DMS 273 (cell line): ENCODE measurements at regions not wholly inside any gene's neighbourhood (a gene's known extent, or its start where the extent isn't known, plus 50 kb on each side); places are given as distances from the start of the nearest gene placed in this dataset.

ENCODE experiments used
- DNase-seq: peaks from one replicate; lab custom pipeline; 2025; ENCODE audit not compliant: unreplicated experiment; lab: John Stamatoyannopoulos, UW

DNA sequence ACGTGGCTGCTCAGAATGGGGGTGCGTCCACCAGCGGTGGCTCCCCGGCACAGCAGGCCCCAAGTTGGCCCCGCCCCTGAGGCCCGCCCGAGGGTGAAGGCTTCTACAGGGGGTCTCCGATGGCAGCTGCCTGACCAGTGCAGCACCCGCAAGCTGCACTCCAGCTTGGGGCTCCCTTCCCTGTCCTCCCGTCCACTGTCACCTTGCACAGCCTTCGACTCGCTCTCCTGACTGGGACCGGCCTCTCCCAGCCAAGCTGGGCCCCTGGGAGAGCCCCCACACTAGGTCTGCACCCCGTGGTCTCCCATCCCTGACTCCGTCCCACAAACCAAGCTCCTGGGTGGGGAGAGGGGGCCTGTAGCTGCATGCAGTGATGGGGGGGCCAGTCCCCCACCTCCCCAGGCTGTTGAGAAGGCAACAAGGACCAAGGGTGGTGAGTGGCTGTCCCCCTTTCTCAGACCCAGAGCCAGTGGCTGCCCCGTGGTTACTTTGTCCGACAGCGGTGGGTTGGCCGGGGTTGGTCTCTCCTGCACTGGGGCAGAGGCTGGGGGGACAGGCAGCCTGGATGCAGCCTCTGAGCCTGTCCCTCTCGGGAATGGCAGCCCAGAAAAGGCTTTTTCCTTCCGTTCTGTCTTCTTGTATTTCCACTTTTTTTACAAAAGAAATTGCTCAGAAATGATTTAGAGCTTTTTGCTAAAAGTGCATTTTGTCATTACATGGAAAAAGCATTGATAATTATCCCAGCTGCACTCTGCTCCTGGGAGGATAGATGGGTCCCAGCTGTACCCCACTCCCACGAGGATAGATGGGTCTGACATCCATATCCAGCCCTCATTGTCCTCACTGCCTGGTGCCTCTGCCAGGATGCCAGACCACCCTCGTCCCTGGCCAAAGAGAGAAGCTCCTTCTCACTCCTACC is 217.0 kb downstream of the KIF26A start:
- no peak for DNase-seq

DNA sequence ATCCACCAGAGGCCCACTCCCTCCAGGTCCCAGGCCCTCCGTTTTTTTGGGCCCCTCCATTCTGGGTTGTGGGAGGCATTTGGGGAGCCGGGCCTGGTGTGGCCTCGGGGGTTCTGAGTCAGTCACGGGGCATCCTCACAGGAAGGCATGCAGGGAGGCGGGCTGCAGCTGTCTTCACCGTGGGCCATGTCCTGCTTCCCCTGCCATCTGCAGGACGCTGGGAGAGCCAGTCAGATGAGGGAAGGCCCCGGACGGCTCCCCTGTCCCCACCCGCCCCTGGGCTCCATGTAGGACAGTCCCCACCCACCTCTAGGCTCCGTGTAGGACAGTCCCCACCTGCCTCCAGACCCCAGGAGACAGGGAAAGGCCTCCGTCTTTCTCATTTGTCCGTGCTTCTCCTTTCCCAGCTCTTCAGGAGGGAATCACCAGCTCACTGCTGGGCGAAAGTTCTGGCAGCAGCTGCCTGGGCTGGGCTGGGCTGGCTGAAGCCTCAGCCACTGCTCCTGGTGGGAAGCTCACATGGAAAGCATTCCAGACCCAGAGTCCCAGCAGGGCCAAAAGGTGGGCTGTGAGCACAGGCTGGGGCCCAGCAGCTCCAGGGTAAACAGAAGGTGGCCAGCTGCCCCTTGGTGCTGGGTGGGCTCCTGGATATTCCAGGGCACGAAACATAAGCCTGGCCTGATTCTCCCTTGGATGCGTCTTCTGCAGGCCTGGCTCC is 217.8 kb downstream of the KIF26A start:
- no peak for DNase-seq

DNA sequence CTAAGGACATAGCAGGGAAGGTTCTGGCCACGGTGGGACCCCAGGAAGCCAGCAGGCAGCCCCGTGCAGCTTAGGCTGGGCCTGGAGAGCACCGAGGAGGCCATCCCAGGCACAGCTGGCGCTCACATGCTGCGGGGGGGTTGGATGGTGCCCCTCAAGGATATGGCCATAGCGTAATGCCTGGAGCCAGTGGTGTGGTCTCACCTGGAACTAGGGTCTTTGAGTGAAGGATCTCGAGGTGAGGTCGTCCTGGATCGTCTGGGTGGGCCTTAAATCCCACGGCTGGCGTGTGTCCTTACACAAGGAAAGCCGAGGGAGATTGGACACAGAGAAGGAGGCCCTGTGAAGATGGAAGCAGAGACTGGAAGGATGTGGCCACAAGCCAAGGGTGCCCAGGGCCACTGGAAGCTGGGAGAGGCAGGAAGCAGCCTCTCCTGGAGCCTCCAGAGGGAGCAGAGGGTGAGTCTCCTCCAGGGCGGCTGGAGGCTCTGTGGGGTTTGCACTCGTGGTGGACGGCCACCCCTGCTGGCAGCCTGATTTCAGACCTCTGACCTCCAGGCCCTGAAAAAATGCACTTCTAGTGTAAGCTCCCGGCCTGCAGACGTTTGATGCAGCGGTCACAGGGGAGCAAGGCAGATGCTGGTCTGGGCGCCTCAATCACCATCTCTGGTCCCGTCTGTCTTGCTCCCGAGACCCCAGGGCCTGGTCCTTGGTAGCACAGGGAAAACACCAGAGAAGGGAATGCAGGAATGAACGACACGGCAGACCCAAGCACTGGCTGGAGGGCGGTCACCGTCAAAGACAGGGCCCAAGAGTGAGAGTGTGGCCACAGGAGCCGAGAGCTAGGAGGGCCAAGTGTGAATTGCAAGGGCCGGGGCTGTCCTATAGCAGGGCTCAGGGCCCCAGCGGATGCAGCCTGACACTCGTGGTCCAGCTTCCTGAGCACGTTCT is 218.6 kb downstream of the KIF26A start:
- DNase-seq = no peak

DNA sequence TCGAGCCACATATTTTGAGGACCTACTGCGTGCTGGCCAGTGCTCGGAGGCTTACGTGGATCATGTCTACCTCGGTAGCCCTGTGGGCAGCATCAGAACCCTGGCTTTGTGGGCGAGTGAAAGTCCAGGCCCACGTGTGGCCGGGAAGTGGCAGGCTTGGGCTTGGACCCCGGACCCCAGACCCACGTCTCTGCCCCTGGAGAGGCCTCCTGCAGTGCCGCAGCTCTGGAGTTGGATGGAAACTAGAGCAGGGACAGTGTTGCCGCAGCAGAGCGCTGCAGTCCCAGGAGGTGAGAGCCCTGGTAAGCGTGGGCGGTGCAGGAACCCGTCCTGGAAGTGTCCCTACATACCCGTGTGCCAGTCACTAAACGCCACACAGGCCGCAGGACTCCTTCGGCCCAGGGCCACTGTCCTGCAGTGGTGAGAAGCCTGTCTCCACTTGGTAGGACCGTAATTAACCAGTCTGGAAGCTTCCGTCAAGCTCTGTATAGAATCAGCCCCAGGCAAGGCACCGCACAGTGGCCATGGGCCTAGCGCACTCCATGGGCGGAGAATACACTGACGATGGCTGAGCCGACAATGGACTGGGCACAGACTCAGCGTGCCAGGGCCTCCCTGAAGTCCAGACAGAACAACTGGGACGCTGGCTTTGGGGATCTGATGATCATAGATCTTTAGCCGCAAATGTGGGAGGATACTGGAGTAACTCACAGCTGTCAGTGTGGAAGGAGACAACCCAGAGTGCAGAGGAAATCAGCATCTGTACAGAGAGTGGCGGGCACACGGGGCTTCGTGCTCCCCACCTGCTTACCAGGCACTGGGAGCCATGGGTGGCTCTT is 219.5 kb downstream of the KIF26A start:
- DNase-seq = no peak

DNA sequence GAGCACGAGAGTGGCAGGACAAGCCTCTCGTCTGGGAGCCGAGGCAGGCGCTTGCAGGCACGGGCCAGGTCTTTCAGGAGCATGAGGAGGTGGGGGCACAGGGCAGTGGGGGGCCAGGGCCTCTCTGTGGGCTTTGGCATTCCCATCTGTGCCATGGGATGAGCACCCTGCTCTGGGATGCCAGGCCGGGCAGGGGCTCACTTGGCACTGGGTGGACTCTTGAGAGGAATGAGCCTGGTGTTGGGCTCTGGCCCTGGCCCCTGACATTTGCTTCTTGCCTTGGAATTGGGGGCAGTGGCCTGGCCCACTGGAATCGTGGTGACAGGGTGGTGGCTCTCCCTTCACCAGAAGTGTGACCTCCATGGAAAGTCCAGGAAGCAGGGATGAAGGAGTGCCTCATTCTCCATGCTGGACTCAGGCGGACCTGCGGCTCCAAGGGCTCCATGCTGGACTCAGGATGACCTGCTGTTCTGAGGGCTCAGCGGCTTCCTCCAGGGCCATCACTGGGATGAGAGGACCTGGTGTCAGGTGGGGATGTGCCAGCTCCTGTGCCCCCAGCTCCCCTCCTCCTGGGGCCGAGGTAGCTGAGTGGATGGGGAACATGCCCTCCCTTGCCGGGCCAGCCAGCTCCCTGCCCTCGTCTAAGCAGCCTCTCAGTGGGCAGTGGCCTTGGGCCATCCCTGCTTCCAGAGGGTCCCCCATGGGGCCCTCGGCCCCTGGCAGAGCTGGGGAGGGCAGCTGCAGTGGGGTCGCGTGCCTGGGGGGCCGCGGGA is 220.3 kb downstream of the KIF26A start:
- no peak for DNase-seq

DNA sequence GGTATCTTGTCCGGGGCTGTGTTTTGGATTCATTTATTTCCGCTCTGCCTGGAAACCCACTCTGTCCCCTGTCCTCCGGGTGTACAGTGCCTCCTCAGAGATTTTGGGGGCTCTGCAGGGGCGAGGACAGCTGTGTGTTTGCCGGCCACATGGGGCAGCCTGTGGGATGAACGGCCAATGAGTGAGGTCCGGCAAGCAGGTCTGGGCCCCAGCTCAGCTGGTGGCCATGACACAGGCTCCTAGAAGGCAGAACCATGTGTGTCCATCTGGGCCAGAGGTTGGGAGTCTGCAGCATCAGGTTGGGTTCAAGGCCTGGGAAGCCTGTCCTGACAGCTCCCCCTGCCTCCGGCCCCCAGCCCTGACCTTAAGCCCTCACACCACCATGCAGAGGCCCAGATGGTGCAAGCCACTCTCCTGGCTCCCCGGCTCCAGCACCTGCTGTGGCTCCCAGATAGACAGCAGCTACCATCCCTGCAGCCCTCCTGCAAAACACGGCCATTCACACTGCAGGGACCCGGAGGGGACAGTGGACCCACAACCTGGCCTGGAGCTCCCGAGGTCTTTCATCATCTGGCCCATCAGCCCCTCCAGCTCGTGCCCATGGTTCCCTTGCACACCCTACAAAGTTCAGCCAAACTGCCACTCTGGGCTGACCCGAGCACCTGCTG is 220.1 kb upstream of the C14orf180 start:
- no peak for DNase-seq

DNA sequence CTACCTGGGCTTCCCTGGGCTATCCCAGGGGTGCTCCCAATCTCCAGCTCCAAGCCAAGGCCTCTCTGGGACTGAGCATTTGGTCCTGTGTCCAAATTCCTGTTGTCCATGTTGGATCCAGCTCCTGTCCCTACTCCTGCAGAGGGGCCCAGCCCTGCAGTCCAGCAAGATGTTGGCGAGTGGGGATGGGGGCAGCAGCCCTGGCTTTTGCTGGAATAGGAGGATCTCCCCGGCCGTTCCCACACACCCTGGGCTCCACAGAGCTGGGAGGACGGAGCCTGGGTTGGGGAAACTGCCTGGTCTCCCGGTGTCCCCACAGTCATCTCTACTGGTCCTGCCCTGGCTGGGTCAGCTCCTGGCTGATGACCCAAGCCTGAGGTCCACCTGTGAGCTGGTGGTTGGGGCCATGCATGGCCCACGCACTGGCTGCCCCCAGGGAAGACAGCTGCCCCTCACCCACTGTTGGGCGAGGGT is 219.6 kb upstream of the C14orf180 start:
- DNase-seq = no peak

DNA sequence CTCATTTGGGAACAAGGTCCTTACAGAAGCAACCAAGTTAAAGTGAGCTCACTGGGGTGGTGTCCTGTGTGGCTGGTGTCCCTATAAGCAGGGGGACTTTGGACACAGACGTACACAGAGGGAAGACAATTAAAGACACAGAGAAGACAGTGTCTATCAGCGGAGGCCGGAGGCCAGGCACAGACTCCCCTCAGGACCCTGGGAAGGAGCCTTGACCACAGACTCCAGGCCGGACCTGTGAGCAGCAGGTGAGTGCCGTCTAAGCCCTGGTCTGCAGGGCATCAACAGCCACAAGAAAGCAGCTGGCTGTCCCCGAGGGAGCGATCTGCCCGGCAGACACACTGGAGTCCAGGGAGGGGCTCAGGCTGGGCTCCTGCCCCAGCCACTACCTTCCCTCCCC is 219.1 kb upstream of the C14orf180 start:
- no peak for DNase-seq

- no peak for DNase-seq
Observed at GRCh38 chr14:104361101-104361591, 218.4 kb upstream of the C14orf180 start.

DNA sequence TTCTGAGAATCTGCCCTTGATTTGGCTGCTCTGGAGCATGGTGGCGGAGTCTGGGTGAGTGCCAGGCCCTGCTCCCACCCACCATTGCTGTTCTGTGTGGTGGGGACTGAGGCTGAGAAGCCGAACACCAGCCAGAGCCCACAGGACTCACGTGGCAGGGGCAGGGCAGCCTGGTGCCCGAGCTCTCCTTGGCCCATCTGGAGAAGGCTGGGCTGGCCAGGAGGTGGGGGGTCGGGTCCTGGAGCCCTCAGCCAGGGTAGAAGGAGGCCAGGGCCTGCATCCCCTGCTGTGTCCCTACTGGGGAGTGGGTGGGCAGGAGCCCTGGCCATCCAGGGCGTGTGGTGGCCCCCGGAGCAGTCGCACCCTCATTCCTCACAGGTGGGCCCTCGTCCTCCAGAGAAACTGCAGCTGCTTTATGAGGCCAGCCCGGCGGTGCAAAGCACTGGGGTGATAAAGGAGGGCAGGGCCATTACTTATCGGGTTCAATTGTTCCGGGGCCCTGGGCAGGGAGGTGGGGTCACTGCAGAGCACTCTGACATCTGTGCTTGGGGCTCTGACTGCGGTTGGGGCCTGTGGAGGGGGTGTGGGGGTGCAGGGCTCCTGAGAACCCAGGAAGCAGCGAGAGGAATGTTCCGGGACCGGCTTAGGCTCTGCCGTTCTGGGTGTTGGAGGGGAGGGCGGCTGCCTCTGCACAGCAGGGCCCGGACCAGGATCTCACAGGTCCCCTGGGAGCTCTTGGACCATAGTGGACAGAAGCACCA is 217.5 kb upstream of the C14orf180 start:
- no peak for DNase-seq

- DNase-seq = no peak
Observed at GRCh38 chr14:104362761-104363605, 216.6 kb upstream of the C14orf180 start.

- DNase-seq = no peak
Observed at GRCh38 chr14:104363891-104364760, 215.4 kb upstream of the C14orf180 start.

GRCh38 chr14:104364830-104365229 is 214.7 kb upstream of the C14orf180 start:
- DNase-seq = no peak

DNA sequence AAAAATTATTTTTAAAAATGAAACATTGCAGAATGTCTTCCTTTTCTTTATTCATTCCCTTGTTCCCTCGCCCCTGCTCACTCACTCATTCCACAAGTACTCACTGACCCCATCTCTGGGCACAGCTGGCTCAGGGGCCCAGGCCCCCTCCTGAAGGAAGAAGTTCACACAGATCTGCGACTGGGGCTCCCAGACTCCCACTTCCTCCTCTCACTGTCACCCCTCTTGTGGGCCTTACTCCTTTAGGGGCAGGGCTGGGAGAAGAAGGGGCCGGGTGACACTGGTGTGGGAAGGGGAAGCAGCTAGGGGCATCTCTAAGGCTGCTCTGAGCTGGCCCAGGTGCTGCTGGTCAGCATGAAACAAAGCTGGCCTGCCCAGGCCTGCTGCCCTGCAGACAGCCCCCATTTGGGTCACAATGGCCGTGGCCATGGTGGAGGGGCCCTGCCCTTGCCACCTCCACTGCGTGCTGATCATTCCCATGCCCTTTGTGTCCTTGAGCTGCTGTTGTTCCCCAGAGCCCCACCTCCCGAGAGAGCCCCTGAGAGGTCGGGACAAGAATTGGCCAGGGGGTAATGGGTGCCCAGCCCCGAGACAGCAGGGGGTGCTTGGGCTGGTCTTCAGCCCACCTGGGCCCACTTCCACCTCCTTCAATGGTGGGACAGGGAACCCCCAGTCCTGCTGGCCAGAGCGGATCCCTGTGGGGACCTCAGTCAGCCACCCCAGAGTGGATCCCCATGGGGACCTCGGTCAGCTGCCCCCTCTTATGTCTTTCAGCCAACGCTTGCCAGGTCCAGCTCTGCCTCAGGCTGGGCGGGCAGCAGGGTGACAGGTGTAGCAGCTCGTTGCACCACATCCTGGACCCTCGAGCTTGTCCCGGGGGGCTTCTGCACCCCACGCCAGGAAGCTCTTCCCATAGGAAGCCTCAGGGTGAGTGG is 212.4 kb upstream of the C14orf180 start:
- DNase-seq = no peak
